A673 (cell line): ENCODE measurements at regions not wholly inside any gene's neighbourhood (a gene's known extent, or its start where the extent isn't known, plus 50 kb on each side); places are given as distances from the start of the nearest gene placed in this dataset.

Source experiments
- EZH2 ChIP-seq: fragments of 200-600 bp; sonication (generic); IDR thresholded peaks from 2 replicates; pipeline ENCODE4 v1.6.1; 2017; ENCODE audit warnings: borderline replicate concordance, low read depth, mild to moderate bottlenecking, mixed read lengths, antibody characterized with exemption, low read length; ENCODE audit not compliant: poor library complexity, severe bottlenecking
- TF ChIP-seq, protein P1 (sequence below): fragments of 300-800, 200-600 bp; sonication (generic); conservative IDR thresholded peaks from 2 replicates; pipeline ENCODE4 v1.5.1; 2017; ENCODE audit warnings: low read depth, mild to moderate bottlenecking, antibody characterized with exemption, low read length, moderate library complexity, mixed read lengths

- no peak for TF ChIP-seq EZH2
- TF ChIP-seq, protein P1, sequence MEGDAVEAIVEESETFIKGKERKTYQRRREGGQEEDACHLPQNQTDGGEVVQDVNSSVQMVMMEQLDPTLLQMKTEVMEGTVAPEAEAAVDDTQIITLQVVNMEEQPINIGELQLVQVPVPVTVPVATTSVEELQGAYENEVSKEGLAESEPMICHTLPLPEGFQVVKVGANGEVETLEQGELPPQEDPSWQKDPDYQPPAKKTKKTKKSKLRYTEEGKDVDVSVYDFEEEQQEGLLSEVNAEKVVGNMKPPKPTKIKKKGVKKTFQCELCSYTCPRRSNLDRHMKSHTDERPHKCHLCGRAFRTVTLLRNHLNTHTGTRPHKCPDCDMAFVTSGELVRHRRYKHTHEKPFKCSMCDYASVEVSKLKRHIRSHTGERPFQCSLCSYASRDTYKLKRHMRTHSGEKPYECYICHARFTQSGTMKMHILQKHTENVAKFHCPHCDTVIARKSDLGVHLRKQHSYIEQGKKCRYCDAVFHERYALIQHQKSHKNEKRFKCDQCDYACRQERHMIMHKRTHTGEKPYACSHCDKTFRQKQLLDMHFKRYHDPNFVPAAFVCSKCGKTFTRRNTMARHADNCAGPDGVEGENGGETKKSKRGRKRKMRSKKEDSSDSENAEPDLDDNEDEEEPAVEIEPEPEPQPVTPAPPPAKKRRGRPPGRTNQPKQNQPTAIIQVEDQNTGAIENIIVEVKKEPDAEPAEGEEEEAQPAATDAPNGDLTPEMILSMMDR = no peak
Observed at GRCh38 chr6:1020133-1020532, 291.8 kb upstream of the FOXQ1 start.
